GM19463 (cell line): ENCODE measurements at regions not wholly inside any gene's neighbourhood (a gene's known extent, or its start where the extent isn't known, plus 50 kb on each side); places are given as distances from the start of the nearest gene placed in this dataset.
"Not testable (repeated sequence)": the region's sequence is repeated elsewhere in the genome, so short reads cannot be mapped to it uniquely, and the experiment has no call there.

ENCODE experiments used
- ATAC-seq: cut with Tn5 transposase; IDR thresholded peaks from one replicate; pipeline ENCODE4 v1.9.1; 2021; ENCODE audit warnings: mild to moderate bottlenecking, moderate library complexity; ENCODE audit not compliant: unreplicated experiment

DNA sequence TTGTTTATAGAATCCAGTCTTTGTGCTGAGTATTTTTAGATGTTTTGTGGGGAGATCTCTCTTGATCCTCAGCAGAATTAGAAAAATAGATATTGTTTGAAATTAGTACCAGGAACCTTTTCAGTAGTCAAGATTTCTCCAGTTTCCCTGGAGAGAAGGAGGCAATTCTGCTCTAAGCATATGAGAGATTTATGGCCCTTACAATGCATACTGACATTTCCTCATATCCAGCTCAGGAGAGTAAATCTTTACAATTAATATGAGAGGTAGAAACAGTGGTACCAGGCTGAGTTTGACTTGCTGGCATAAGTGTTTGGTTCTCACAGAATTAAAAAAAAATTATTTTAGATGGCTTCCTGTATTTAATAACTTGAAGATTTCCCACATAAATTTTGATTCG is 239.1 kb upstream of the SGO1 start:
- no peak for ATAC-seq

DNA sequence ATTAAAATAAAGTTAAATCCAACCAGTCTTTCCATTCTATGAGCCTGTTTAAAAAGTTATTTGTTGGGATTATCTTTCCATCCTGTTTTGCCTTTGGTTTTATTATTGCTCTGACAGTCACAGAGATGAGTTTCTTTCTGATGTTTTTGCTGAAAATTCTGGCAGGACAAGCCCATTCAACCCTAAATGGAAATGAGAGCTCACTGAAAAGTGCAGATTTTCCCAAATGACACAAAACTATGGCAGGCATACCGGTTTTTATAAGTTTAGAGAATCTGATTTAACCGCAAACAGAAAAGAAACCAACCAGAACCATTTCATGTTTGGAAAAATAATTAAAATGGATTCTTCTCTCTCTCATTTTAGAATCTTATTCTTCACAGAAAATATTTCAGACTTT is 238.1 kb upstream of the SGO1 start:
- no peak for ATAC-seq

DNA sequence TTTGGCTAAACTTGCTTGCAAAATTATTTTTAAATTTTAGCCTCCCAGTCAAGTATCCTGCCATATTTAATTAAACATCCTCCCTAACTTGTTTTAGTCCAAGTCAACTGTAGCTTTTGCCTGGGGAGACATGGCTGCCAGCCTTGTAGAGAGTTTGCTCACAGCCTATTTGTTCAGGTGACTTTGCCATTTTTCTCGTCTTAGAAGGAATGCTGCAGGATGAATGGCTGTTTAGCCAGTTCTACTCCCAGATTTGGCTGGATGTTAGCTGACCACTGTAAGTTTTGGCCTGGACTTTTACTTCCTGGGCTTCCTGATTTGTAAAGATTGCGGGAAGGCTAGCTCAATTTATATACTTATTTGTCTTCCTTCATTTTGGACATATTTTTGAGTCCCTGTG is 236.4 kb upstream of the SGO1 start:
- ATAC-seq = no peak

DNA sequence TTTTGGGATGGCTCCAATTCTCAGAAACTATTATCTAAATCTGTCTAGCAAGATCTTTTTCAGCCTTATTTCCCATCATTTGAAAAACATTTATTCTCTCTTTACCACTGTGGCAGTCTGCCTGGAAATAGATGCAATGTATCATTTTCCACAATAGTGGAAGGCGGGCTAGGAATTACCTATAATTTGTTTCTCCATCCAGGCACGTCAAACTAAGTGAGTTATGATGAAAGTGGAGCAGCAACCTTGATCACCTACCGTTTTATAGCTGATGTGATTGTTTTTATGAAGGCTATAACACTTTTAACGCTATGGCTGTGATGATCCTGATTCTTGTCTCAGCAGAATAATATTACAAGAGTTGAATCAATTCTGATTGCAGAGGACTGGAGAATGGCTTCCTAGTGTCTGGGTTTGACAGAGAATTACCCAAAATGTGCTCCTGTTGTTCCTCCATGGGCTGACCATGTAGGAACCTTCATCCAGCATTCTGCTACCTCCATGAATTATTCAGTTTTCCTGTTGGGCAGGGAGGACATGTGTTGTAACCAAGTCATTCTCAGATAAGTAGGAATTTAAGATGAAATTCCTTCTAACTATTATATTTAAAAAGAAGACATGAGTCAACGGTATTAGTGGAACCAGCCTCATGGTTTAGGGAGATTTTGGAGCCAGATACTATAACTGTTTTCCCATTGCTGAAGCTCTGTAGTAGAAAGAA is 231.5 kb upstream of the SGO1 start:
- ATAC-seq = no peak

DNA sequence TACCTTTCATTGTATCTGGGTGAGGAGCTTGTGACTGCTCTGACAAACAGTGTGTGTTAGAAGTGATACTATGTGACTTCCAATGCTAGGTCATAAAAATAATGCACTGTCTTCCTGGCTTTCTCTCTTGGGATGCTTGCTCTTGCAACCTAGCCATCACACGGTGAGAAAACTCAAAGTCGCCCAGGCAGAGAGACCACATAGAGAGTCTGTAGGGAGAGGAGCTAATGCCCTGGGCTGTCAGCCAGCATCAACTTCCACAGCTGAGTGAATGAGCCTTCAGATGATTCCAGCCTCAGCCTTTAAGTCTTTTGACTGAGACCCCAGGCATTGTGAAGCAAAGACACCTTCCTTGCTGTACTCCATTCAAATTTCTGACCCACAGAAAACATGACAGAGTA is 220.6 kb upstream of the SGO1 start:
- ATAC-seq = no peak

DNA sequence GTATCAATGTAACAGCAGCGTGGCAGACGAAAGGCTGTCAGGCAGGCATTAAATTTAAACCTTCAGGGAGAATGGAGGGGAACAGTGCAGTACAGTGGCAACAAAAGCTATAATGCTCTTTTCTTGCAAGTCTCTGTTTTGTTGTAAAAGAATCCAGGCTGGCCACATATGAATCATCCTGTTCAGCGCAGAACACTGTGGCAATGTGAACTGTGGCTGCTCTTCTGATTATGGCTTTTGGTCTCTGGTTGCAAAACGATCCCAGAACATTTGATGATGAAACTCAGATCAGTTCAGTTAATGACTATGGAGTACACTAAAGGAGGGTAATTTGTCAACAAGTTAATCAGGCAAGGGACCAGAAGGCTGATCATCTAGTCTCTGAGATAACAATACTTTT is 219.7 kb upstream of the SGO1 start:
- no peak for ATAC-seq

DNA sequence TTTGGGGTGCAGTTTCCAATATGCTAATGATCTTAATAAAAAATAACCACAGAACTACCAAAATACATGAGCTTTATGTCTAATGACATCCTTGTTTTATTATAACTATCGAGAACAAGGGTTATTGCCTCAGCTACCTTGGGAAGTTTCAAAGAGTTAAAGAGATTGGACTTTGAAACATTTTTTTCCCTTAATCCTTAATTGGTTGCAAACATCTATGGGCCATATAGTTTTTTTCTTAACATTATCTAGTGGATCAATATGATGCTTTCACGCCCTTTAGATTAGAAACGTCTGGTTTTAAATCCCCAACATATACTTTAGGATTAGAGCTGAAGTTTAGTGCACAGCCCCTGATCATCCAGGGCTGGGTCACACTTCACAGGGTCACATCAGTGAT is 219.2 kb upstream of the SGO1 start:
- ATAC-seq = no peak

DNA sequence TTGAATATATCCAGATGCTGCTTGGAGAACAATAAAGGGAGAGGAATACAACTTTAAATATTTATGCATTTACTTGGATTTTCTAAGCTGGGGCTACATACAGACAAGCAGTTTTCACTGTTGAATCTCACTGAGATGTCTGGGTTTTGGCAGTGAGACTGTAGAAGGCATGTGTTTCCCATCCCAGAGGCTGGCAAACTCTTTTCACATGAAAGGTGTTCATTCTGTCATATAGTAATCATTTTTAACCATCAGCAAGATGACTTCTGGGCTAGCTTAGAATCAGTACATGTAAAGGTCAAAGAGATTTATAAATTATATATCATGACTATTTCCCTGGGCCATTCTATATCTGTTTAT is 218.7 kb upstream of the SGO1 start:
- ATAC-seq = no peak

DNA sequence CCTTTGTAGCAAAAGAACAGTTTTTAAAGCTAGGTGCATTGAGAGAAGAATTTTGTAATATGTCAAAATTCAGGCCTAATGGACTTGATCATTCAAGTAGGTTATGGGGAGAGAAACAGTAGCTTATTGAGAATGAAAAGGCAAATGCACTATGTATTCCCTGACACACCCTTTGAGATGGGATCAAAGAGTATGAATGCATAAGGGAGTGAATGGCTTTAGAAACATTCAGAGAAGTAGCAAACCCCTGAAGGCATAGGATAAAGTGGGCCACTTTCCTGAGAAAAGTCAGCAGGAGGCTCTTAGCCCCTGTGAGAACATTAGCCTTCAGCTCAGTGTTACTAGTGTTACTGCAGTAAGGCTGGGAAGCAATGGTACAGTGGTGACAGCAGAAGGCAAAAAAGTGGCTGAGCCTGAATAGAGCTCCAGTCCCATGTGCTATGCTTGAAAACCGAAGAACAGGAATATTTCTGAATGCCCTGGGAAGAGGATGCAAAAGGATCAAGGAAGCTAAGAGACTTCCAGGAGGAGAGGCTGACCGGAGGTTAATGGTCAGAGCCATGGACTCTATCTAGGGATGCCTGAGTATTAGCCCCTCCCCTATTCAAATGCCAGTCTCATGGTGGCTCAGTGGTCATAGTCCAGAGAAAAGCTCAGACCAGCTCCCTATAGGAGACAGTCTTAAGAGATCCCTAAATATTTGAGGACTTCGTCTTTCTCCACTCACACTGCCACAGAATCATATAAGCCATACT is 218.2 kb upstream of the SGO1 start:
- no peak for ATAC-seq

DNA sequence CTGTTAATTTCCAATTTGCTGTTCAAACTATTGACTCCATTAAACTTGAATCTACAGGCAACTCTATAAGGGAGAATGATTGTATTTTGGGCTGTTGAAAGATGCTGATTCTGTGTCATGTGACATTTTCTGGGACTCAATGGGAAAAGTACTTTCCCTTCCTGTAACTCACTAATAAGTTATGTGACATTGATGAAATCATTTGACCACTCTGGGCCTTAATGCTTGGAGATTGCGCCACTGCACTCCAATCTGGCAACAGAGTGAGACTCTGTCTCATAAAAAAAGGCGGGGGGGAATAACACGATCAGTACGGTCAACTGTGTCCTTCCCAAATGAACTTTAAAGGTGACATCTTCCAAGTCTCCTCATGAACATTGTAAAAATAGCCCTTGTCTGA is 215.2 kb upstream of the SGO1 start:
- no peak for ATAC-seq

DNA sequence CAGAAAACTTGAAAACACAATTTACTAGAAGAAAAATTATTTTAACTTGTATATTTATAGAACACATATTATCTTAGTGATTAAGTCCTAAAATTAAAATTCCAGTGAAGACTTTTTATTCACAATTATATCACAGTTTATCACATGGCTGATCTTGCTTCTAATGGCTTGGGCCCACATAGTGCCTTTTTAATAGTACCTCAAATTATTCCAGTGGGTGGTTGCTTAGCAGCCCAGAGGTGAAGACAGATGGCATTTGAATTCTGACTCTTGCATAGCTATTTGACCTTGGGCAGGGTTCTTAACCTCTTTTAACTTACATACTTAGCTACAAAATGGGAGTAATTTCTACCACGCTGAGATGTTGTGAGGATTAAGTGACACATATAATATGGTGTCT is 214.7 kb upstream of the SGO1 start:
- ATAC-seq = no peak

DNA sequence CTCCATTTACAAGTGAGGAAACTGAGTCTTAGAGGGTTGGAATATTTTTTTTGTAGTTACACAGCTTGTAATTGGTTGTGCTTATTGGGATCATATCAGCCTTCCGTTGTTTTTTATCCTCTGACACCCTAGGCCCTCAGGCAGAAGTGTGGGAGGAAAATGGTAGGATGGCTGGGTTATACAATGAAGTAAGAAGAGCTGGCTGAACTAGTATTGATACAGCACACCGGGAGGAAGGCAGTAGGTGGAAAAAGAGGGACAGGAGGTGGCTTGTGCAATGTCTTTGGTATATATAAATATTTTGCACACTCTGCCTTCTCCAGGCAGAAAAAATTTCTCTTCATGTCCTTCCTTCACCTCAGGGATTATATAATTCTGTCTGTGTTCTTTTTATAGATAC is 214.3 kb upstream of the SGO1 start:
- ATAC-seq = no peak

DNA sequence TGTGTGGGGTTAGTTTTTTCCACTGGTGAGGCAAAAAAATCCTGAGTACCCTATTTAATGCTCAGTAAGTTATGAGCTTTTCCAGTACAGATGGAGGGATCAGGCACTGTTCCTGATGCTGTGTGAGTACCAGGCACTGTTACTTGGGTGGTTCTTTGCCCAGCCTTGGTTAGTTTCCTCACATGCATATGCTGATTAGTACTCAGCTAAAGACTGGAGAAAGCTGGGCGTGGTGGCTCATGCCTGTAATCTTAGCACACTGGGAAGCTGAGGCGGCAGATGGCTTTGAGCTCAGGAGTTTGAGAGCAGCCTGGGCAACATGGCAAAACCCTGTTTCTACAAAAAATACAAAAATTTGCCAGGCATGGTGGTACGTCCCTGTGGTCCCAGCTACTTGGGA is 210.3 kb upstream of the SGO1 start:
- no peak for ATAC-seq

DNA sequence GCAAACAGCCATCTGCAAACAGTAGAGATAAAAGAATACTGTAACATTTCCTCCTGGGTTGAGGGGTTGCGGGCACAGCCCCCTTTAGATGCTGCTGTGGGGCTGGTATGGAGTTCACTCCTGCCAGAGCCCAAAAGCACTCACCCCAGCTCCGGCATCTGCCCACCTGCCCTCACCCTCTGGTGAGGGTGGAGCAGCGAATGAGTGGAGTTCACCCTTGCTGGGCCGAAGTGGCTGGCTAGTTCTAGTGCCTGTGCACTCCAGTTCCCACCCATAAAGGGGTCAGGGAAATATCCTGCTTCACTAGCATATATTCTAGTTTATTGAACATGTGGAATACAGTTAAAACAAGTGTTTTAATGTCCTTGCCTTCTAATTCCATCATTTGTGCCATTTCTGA is 209.7 kb upstream of the SGO1 start:
- no peak for ATAC-seq

DNA sequence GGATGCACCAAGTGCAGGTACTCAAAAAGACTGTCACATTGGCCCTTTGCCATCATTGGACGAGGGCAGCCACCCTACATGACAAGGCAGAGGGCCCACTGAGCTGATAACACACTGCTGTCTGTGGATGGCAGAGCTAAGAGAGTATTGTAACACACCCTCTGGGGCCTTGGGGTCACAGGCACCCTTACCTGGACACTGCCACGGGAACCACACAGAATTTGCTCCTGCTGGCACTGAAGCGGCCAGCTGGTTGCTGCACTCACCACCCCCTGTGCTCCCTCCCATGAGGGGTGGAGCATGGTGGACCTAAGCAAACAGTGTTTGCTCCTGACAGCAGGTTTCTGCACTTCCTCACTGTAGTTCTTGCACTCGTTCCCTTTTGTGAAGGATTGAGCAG is 208.2 kb upstream of the SGO1 start:
- ATAC-seq = no peak

DNA sequence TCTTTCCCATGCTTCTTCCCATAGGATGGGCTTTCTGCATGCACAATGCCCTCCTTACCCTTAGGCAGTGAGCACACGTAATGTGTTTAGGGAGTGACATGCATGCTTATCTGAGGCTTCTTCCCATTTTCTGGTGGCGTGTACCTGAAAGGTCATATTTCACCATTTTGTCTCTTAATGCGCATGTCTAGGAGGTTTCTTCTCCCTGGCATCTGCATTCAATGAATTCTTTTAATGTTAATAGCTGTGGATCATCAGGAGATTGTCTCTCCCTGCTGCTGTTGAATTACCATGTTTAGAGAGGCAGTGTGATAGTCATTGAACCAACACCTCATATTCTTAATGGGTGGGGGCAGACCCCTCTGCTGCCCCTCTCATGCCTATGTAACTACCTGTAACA is 205.6 kb upstream of the SGO1 start:
- ATAC-seq = no peak

DNA sequence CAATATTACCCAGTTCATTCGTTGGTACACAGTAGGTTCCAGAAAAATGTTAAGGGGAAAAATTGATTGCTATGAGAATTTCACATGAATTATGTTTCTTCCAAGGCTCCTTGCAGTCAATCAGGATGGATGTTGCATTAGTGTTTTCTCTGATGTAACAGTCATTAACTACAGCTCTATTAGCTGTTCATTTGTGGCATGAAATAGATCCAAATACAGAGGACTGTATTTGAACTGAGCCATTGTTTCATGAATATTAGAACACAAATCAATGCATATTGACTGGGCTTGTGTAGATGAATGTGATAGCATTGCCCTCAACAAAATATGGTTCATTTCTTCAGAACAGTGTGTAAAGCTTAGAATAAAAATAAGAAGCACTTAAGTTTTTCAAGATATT is 203.0 kb upstream of the SGO1 start:
- ATAC-seq = no peak

DNA sequence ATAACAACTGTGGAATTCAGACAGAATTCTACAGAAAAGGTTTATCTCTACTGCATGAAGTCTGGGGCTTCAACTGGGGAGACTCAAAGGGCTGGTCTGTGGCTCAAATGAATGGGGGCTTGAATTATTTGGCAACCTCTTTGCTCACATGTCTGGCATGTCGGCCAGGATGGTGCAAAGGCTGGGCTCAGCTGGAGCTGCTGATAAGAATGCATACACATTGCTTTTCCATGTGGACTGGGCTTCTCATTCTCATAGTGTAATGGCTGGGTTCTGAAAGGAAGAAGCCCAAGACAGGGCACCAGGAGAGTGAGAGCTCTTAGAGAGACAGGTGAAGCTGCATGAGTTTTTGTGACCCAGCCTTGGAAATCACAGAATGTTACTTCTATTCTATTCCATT is 194.3 kb upstream of the SGO1 start:
- no peak for ATAC-seq

DNA sequence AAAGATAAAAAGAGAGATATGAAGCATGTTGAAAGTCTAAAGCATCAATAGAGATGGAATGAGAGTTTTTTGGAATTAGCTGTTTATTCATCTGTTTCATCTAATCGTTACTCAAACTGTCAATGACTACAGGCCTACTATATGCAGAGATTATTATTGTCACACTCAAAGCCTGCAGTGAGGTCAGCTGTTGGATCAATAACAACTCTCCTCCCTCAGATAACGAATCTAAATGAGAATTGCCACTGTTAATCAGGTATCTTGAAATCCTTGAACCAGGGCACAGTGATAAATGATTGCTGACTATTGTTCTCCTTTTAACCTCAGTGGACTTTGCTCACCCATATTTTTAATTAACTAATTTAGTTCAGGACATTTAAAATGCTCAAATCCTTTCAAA is 192.3 kb upstream of the SGO1 start:
- ATAC-seq = no peak

DNA sequence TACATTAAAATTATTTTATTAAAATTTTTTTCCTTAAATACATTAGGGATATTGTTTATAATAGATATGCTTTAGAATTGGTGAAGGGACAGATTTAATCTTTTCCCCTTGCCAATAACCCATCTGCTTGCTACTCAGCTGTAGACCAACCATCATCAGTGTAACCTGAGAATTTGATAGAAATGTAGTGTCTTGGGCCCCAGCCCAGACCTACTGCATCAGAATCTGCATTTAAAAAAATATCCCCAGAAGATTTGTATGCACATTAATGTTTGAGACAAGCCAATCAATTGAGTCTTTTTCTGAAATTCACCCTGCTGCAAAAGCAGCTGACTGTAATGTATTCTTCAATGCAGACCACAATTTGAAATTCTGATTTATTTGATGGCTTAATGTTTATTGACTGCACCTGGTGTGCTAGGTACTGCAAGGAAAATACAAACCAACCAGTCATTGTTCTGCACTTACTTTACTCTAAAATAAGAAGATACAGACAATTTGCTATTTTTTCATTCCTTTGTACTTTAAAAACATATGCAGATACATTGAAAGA is 190.7 kb upstream of the SGO1 start:
- ATAC-seq = no peak

DNA sequence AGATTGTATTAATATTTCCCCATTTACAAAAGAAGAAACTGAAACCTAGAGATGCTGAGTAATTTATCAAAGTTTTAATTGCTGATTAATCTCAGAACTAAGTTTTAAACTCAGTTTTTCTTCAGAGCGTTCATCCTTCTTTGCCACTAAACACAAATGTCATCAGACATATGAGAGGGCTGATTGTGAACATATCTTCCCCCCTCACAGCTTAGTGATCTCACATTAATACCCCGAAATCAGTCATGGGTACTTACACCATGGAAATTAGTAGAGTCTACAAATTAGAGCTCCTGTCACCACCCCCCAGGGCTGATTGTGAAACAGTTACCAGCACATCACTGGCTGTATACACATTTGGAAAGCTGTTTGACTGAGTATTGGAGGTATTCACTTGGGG is 189.3 kb upstream of the SGO1 start:
- no peak for ATAC-seq

DNA sequence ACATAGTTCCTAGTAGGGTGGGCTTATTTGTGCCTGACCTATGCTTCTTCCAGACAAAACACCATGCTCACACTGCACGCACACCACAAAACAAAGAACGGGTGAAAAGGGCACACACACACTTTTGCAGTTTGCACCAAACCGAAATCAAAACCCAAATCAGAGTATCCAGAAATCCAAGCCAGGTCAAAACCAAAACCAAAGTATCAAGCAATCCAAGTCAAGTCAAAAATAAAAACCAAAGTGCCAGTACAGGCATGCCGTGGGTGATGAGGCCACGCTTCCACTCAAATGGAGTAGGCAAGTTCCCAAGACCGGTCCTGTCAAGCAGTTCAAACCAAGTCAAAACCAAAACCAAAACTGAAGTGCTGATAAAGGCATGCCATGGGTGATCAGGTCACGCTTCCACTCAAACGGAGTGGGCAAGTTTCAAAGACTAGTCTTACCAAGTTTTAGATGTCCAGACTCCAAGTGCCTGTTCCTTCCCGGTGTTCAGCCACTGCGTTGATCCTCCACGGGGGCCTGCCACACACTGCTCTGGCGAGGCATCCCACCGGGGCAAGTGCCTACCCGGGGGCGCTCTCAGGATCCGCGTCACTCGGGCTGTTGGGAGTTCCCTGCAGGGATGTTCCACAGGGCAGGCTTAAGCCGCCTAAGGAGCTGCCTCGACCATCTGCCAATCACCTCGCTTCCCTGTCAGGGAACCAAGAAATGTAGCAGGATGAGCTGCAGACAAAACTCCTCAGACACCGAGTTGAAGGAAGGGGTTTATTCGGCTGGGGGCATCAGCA is 184.5 kb upstream of the SGO1 start:
- ATAC-seq = not testable (repeated sequence)
